ENCODE measurements at regions not wholly inside any gene's neighbourhood (a gene's known extent, or its start where the extent isn't known, plus 50 kb on each side); places are given as distances from the start of the nearest gene placed in this dataset.

GRCh38 chr2:122277956-122278355, 522.5 kb downstream of the TSN start:
- Histone ChIP-seq H3K36me3 (ENCODE audit: control insufficient read depth, insufficient read depth, low read length) (no peaks in the 10 kb centered on the region), H3K27me3 (ENCODE audit: control insufficient read depth, insufficient read depth, low read length) (no peaks in the 10 kb centered on the region), H3K9me3 (ENCODE audit: control insufficient read depth, insufficient read depth, low read length) (no peaks in the 10 kb centered on the region), H3K27ac (ENCODE audit: low read depth, low read length) (no peak overlapping the region), H3K4me3 (ENCODE audit: low read depth, low read length) (no peak overlapping the region), H3K4me1 (ENCODE audit: control insufficient read depth, insufficient read depth, low read length) (no peaks in the 10 kb centered on the region)
- DNase-seq (ENCODE audit: low read depth in 4 of 6, low spot score in 6 of 6), result no peak
- 88% methylated on average over 2 of the region's 3 CpGs for WGBS (ENCODE audit: insufficient coverage)

- Histone ChIP-seq H3K27ac (ENCODE audit: low read depth, low read length) (no peak overlapping the region), H3K9me3 (ENCODE audit: control insufficient read depth, insufficient read depth, low read length) (peaks cover 1% of the 10 kb centered on the region), H3K36me3 (ENCODE audit: control insufficient read depth, insufficient read depth, low read length) (no peaks in the 10 kb centered on the region), H3K4me3 (ENCODE audit: low read depth, low read length) (no peak overlapping the region), H3K27me3 (ENCODE audit: control insufficient read depth, insufficient read depth, low read length) (no peaks in the 10 kb centered on the region), H3K4me1 (ENCODE audit: control insufficient read depth, insufficient read depth, low read length) (no peaks in the 10 kb centered on the region)
- 60% methylated on average over 3 of the region's 3 CpGs for WGBS (ENCODE audit: insufficient coverage)
- DNase-seq (ENCODE audit: low read depth in 4 of 6, low spot score in 6 of 6), result no peak
These were observed 545.3 kb downstream of the TSN start for GRCh38 chr2:122300758-122301157.

- Histone ChIP-seq H3K27me3 (ENCODE audit: control insufficient read depth, insufficient read depth, low read length) (no peaks in the 10 kb centered on the region), H3K27ac (ENCODE audit: low read depth, low read length) (no peak overlapping the region), H3K4me1 (ENCODE audit: control insufficient read depth, insufficient read depth, low read length) (no peaks in the 10 kb centered on the region), H3K9me3 (ENCODE audit: control insufficient read depth, insufficient read depth, low read length) (no peaks in the 10 kb centered on the region), H3K36me3 (ENCODE audit: control insufficient read depth, insufficient read depth, low read length) (no peaks in the 10 kb centered on the region), H3K4me3 (ENCODE audit: low read depth, low read length) (no peak overlapping the region)
- 54% methylated on average over 3 of the region's 8 CpGs for WGBS (ENCODE audit: insufficient coverage)
- no peak for DNase-seq (ENCODE audit: low read depth in 4 of 6, low spot score in 6 of 6)
These were observed 552.3 kb downstream of the TSN start for GRCh38 chr2:122307763-122308162.

GRCh38 chr2:122315306-122315705, 559.9 kb downstream of the TSN start:
- Histone ChIP-seq H3K4me3 (ENCODE audit: low read depth, low read length) (no peak overlapping the region), H3K36me3 (ENCODE audit: control insufficient read depth, insufficient read depth, low read length) (no peaks in the 10 kb centered on the region), H3K27me3 (ENCODE audit: control insufficient read depth, insufficient read depth, low read length) (no peaks in the 10 kb centered on the region), H3K4me1 (ENCODE audit: control insufficient read depth, insufficient read depth, low read length) (no peaks in the 10 kb centered on the region), H3K27ac (ENCODE audit: low read depth, low read length) (no peak overlapping the region), H3K9me3 (ENCODE audit: control insufficient read depth, insufficient read depth, low read length) (no peaks in the 10 kb centered on the region)
- no peak for DNase-seq (ENCODE audit: low read depth in 4 of 6, low spot score in 6 of 6)
- WGBS (ENCODE audit: insufficient coverage), result 100% methylated on average over 1 of the region's 5 CpGs

- H3K27ac ChIP-seq (ENCODE audit: low read depth, low read length), result no peak overlapping the region
- H3K27me3 ChIP-seq (ENCODE audit: control insufficient read depth, insufficient read depth, low read length), result no peaks in the 10 kb centered on the region
- no peaks in the 10 kb centered on the region for H3K4me1 ChIP-seq (ENCODE audit: control insufficient read depth, insufficient read depth, low read length)
- H3K9me3 ChIP-seq (ENCODE audit: control insufficient read depth, insufficient read depth, low read length), result no peaks in the 10 kb centered on the region
- no peak overlapping the region for H3K4me3 ChIP-seq (ENCODE audit: low read depth, low read length)
- no peaks in the 10 kb centered on the region for H3K36me3 ChIP-seq (ENCODE audit: control insufficient read depth, insufficient read depth, low read length)
- no peak for DNase-seq (ENCODE audit: low read depth in 4 of 6, low spot score in 6 of 6)
- WGBS (ENCODE audit: insufficient coverage), result 100% methylated on average over 1 of the region's 4 CpGs
These were observed 564.2 kb downstream of the TSN start for GRCh38 chr2:122319539-122320132.

GRCh38 chr2:122322815-122323214, 567.4 kb downstream of the TSN start:
- 96% methylated on average over 3 of the region's 3 CpGs for WGBS (ENCODE audit: insufficient coverage)
- Histone ChIP-seq H3K27ac (ENCODE audit: low read depth, low read length) (no peak overlapping the region), H3K27me3 (ENCODE audit: control insufficient read depth, insufficient read depth, low read length) (no peaks in the 10 kb centered on the region), H3K36me3 (ENCODE audit: control insufficient read depth, insufficient read depth, low read length) (no peaks in the 10 kb centered on the region), H3K4me3 (ENCODE audit: low read depth, low read length) (no peak overlapping the region), H3K9me3 (ENCODE audit: control insufficient read depth, insufficient read depth, low read length) (no peaks in the 10 kb centered on the region), H3K4me1 (ENCODE audit: control insufficient read depth, insufficient read depth, low read length) (no peaks in the 10 kb centered on the region)
- no peak for DNase-seq (ENCODE audit: low read depth in 4 of 6, low spot score in 6 of 6)

GRCh38 chr2:122323927-122324326, 568.5 kb downstream of the TSN start:
- Histone ChIP-seq H3K4me1 (ENCODE audit: control insufficient read depth, insufficient read depth, low read length) (no peaks in the 10 kb centered on the region), H3K36me3 (ENCODE audit: control insufficient read depth, insufficient read depth, low read length) (no peaks in the 10 kb centered on the region), H3K27ac (ENCODE audit: low read depth, low read length) (no peak overlapping the region), H3K27me3 (ENCODE audit: control insufficient read depth, insufficient read depth, low read length) (no peaks in the 10 kb centered on the region), H3K4me3 (ENCODE audit: low read depth, low read length) (no peak overlapping the region), H3K9me3 (ENCODE audit: control insufficient read depth, insufficient read depth, low read length) (no peaks in the 10 kb centered on the region)
- WGBS (ENCODE audit: insufficient coverage), result no CpG with 5 or more reads among the region's 6 CpGs
- no peak for DNase-seq (ENCODE audit: low read depth in 4 of 6, low spot score in 6 of 6)

GRCh38 chr2:122326471-122326870, 571.0 kb downstream of the TSN start:
- no CpG with 5 or more reads among the region's 3 CpGs for WGBS (ENCODE audit: insufficient coverage)
- no peak overlapping the region for H3K4me3 ChIP-seq (ENCODE audit: low read depth, low read length)
- H3K9me3 ChIP-seq (ENCODE audit: control insufficient read depth, insufficient read depth, low read length), result no peaks in the 10 kb centered on the region
- peak in 1 of 6 donors; percentile 61 for DNase-seq (ENCODE audit: low read depth in 4 of 6, low spot score in 6 of 6)
- no peaks in the 10 kb centered on the region for H3K27me3 ChIP-seq (ENCODE audit: control insufficient read depth, insufficient read depth, low read length)
- no peak overlapping the region for H3K27ac ChIP-seq (ENCODE audit: low read depth, low read length)
- H3K36me3 ChIP-seq (ENCODE audit: control insufficient read depth, insufficient read depth, low read length), result no peaks in the 10 kb centered on the region
- H3K4me1 ChIP-seq (ENCODE audit: control insufficient read depth, insufficient read depth, low read length), result no peaks in the 10 kb centered on the region

- no peak overlapping the region for H3K27ac ChIP-seq (ENCODE audit: low read depth, low read length)
- no peak overlapping the region for H3K4me3 ChIP-seq (ENCODE audit: low read depth, low read length)
- no peaks in the 10 kb centered on the region for H3K27me3 ChIP-seq (ENCODE audit: control insufficient read depth, insufficient read depth, low read length)
- H3K36me3 ChIP-seq (ENCODE audit: control insufficient read depth, insufficient read depth, low read length), result no peaks in the 10 kb centered on the region
- WGBS (ENCODE audit: insufficient coverage), result no CpG with 5 or more reads among the region's 4 CpGs
- DNase-seq (ENCODE audit: low read depth in 4 of 6, low spot score in 6 of 6), result no peak
- no peaks in the 10 kb centered on the region for H3K4me1 ChIP-seq (ENCODE audit: control insufficient read depth, insufficient read depth, low read length)
- no peaks in the 10 kb centered on the region for H3K9me3 ChIP-seq (ENCODE audit: control insufficient read depth, insufficient read depth, low read length)
These were observed 573.4 kb downstream of the TSN start for GRCh38 chr2:122328816-122329215.

- Histone ChIP-seq H3K27me3 (ENCODE audit: control insufficient read depth, insufficient read depth, low read length) (no peaks in the 10 kb centered on the region), H3K36me3 (ENCODE audit: control insufficient read depth, insufficient read depth, low read length) (no peaks in the 10 kb centered on the region), H3K4me1 (ENCODE audit: control insufficient read depth, insufficient read depth, low read length) (no peaks in the 10 kb centered on the region), H3K27ac (ENCODE audit: low read depth, low read length) (no peak overlapping the region), H3K9me3 (ENCODE audit: control insufficient read depth, insufficient read depth, low read length) (no peaks in the 10 kb centered on the region), H3K4me3 (ENCODE audit: low read depth, low read length) (no peak overlapping the region)
- no CpG with 5 or more reads among the region's 2 CpGs for WGBS (ENCODE audit: insufficient coverage)
- DNase-seq (ENCODE audit: low read depth in 4 of 6, low spot score in 6 of 6), result no peak
These were observed 573.8 kb downstream of the TSN start for GRCh38 chr2:122329278-122329677.

Measured in spinal cord (tissue), 9 donors.